22Rv1 (cell line): ENCODE measurements at regions not wholly inside any gene's neighbourhood (a gene's known extent, or its start where the extent isn't known, plus 50 kb on each side); places are given as distances from the start of the nearest gene placed in this dataset.

Experiments used
- H3K27ac ChIP-seq: fragments of 450-650 bp; 2 replicates; pipeline ENCODE4 v1.5.1; 2017
- ZFX ChIP-seq: fragments of 450-650 bp; IDR thresholded peaks from 2 replicates; pipeline ENCODE4 v1.6.1; 2017; ENCODE audit warnings: antibody characterized with exemption, borderline replicate concordance
- TF ChIP-seq, protein P1 (sequence below): fragments of 450-650 bp; IDR thresholded peaks from 2 replicates; pipeline ENCODE4 v1.5.1; 2017; ENCODE audit warnings: mild to moderate bottlenecking

- TF ChIP-seq, protein P1, sequence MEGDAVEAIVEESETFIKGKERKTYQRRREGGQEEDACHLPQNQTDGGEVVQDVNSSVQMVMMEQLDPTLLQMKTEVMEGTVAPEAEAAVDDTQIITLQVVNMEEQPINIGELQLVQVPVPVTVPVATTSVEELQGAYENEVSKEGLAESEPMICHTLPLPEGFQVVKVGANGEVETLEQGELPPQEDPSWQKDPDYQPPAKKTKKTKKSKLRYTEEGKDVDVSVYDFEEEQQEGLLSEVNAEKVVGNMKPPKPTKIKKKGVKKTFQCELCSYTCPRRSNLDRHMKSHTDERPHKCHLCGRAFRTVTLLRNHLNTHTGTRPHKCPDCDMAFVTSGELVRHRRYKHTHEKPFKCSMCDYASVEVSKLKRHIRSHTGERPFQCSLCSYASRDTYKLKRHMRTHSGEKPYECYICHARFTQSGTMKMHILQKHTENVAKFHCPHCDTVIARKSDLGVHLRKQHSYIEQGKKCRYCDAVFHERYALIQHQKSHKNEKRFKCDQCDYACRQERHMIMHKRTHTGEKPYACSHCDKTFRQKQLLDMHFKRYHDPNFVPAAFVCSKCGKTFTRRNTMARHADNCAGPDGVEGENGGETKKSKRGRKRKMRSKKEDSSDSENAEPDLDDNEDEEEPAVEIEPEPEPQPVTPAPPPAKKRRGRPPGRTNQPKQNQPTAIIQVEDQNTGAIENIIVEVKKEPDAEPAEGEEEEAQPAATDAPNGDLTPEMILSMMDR = no peak
- no peak for TF ChIP-seq ZFX
- no peak overlapping the region for H3K27ac ChIP-seq
Observed at GRCh38 chr11:129605815-129606214, 209.8 kb upstream of the TMEM45B start.

GRCh38 chr11:129608711-129609110, 206.9 kb upstream of the TMEM45B start:
- H3K27ac ChIP-seq = no peak overlapping the region
- TF ChIP-seq ZFX = no peak
- TF ChIP-seq, protein P1 = no peak

DNA sequence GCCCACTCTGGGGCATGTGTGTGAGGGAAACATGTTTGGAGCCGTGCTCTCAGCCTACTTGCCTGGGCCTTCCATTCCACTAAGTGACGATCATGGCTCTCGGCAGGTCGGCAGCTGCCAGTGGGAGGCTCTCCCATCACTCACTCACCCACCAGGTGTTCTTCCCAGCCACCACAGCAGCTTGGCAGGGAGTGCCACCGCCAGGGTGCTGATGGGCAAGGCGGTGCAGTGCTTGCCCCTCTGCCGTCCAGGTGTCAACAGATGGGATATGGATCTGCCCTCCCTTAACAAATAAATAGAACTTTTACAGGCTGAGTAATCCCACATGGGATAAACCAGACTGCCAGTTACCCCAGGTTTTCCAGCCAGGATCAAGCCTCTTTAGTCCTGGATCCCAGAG, 205.5 kb upstream of the TMEM45B start:
- H3K27ac ChIP-seq = no peak overlapping the region
- TF ChIP-seq ZFX = no peak
- TF ChIP-seq, protein P1 = no peak

DNA sequence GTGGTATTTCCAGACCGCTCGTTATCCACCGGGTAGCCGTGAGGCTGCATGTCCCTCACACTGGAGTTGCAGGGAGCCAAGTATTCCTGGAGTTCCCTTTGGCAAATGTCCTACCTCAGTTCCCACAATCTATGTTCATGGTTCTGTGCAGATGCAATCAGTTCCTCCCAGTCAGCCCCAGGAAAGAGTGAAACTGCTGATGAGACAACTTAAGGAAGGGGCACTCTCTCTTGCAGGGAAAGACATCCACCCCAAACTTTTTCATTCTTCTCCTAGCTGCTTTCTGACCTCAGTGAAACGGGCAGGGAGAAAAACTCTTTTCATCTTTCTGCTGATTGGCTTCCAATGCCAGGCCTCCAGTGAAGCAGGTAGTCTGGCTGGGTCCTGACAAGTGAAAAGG, 205.1 kb upstream of the TMEM45B start:
- H3K27ac ChIP-seq = no peak overlapping the region
- TF ChIP-seq, protein P1 = no peak
- no peak for TF ChIP-seq ZFX

DNA sequence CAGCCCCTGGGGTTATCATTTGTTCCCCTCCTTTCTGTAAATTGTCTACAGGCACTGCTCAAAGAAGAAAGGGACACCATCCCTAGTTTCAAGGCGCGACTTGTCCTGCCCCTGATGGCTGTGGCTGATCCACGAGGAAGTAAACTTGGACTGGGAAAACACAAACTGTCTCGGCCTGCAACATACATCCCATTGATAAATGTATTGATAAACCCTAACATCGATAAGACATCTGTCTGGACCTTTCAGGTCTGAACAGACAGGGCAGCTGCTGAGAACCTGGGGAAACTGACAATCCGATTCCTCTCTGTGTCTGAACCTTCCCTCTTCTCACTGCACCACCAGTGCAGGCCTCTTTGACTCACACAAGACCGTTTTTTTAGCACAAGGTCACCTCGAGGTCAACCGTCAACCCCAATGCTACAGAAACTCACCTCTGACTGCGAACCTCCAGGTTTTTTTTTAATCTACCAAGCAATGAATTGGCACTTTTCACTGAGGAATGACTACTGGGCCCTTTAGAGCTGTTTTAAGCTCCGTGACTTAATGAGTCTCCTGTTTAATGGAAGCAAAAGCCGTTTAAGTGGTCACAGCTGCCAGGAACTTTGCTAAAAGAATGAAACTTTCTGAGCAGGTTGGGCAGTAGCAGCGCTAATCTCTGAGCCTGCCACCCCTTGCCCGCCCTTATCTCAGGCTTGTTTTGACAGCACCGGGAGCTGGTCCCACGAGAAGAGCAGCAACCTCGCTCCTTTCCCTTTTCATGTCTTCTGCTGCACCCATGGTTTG, 203.8 kb upstream of the TMEM45B start:
- no peak for TF ChIP-seq ZFX
- TF ChIP-seq, protein P1 = no peak
- no peak overlapping the region for H3K27ac ChIP-seq

DNA sequence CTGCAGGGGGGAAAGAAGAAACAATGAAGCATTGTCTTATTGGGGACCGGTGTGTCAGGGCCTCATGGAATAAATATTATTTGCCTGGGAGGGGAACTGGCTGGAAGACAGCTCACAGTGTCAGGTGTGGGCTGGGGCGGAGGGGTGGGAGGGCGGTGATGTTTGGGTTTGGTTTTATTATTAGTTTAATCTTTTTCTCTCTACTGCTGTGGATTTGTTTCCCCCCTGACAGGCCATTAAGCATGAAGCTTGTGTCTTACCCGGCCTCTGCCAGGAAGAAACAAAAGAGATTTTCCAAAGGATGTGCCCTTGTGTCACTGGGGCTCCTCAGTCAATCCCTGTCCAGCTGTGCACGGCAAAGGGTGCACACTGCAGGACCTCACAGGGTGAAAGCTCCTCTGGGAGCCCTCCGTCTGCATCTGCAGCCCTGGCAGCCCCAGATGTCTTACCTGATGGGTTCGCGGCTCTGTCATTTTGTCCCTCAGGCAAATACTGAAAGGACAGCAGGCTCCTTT, 203.1 kb upstream of the TMEM45B start:
- no peak overlapping the region for H3K27ac ChIP-seq

GRCh38 chr11:129613071-129613470, 202.6 kb upstream of the TMEM45B start:
- H3K27ac ChIP-seq = no peak overlapping the region
- TF ChIP-seq, protein P1 = no peak
- no peak for TF ChIP-seq ZFX

More for the DNA sequence above, 203.1 kb upstream of the TMEM45B start:
- TF ChIP-seq ZFX = no peak
- TF ChIP-seq, protein P1 = no peak
